Activated CD4-positive, alpha-beta T cell treated with anti-CD3 and anti-CD28 coated beads, Interleukin-2, Interleukin-6, amounts not matched to agents 100 ng/mL and 50 ng/mL, durations not matched to agents 16 hours and 8 hours (primary cell): ENCODE measurements at regions not wholly inside any gene's neighbourhood (a gene's known extent, or its start where the extent isn't known, plus 50 kb on each side); places are given as distances from the start of the nearest gene placed in this dataset.

Experiments
- DNase-seq: peaks from one replicate; pipeline ENCODE4 v3.0.0-alpha.2; 2020

- no peak for DNase-seq
These were observed 490.0 kb upstream of the HS6ST1 start for GRCh38 chr2:128808462-128809258.

- DNase-seq = no peak
These were observed 490.6 kb upstream of the HS6ST1 start for GRCh38 chr2:128809259-128809636.

- no peak for DNase-seq
These were observed 491.2 kb upstream of the HS6ST1 start for GRCh38 chr2:128809880-128810279.

- DNase-seq = no peak
These were observed 493.7 kb upstream of the HS6ST1 start for GRCh38 chr2:128812183-128812940.

DNA sequence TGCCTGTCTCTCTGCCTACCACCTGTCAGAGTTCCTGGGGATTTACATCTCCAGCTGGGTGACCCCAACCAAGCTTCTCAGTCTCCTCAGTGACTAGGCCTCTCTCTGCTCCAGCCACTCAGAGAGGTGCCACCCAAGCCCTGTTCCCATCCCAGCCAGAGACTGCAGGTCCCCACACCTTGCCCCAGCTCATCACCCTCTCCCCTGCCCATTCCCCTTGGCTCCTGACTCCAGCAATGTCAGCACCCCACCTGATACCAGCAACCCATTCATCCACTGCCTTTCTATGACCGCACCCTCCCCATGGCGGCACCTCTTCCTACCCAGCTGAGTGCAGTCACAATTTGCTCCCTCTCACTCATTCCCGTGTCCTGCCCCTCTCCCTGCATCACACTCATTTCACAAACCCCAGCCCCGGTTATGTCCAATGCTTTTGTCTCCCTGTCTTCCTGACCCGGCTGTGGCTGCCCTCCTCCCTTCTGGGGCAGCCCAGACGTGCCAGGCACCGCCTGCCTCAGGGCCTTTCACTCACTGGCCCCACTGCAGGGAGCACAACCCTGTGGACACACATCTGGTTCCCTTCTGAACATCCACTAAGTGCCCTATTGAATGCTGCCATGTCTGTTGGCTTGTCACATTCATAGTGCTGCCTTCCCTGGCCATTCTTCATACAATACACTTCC, 494.8 kb upstream of the HS6ST1 start:
- no peak for DNase-seq

- no peak for DNase-seq
These were observed 496.6 kb upstream of the HS6ST1 start for GRCh38 chr2:128815248-128815647.

DNA sequence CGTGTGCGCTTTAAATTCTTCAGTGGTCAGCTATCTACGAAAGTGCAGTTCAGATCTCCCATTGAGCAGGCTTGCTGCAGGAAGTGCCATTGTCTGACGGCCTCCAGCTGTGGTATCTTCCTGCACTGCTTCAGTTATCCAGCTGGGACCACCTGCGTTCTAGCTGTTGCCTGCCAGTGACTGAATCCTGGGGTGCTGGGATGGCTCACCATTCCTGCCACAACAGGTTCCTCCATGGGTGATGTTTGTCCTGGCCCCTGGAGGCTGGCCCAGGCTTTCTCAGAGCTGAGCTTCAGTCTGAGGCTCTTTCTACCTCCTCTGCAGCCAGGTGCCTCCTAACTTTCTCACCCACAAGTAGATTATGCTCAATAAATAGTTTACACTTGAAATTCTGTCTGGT, 498.5 kb upstream of the HS6ST1 start:
- no peak for DNase-seq

DNA sequence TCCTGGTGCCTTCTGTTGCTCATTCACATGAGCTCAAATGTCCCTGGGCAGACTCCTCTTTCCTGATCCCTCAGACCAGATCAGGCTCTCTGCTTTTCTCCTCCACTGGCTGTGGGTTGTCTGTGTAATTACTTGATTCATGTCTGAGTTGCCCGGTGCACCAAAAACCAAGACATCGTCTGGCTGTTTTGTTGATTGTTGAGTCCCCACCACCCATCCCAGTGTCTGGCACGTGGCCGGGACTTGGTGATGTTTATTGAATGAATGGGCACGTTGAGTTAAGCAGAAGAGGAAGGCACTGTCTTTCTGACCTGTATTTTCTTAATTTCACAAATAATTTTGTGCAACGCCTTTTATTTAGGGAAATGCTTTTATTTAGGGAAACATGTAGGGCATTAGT, 499.1 kb upstream of the HS6ST1 start:
- no peak for DNase-seq

DNA sequence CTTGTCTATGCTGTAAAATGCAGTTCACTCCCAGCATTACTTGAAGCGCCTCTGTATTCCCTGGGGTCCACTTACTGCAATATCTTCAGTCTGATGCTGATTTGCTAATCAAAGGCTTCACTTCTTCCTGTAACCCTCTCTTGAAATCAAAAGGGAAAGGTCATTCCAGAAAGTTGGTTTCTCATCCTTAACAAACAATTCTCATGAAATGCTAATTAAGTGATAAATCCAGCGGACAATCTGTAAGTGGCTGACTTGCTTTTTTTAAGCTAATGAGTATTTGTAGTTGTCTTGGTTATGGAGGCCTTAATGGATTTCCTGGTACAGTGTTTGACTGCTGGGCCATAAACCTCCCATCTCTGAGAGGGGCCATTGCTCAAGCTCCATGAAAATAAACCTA, 499.6 kb upstream of the HS6ST1 start:
- DNase-seq = no peak

DNA sequence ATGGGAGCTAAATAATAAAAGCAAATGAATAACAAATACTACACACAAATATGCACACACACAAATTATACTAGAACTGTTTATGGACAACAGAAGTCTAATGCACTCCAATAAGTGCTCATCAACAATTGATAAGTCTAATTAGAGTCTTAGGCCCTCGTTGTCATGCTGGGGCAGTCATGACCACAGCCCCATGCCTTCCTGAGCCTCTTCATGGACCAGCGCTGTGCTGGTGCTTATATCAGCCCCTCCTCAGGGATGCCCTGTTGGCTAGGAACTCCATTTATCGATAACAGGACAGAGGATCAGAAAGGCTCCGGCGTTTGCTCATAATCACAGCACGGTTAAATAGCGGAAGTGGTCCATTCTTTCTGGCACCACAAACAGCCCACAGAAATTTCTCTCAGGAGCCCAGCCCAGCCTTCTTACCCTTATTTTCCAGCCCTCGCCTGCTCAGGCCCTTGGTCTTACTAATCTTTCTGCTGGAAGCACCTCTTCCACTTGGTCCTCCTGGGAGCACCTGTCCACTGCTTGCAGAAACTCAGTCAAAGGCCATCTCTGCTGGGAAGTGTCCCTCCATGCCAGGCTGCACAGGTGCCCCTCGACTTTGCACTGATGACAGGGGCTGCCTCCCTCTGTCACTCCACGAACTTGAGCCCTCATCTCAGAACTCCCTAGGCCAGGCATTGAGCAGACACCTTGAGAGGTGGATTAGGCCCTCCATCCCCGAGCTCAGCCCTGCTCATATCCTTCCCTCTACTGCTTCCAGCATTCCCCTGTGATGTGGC, 500.2 kb upstream of the HS6ST1 start:
- DNase-seq = no peak

GRCh38 chr2:128820452-128820851, 501.8 kb upstream of the HS6ST1 start:
- DNase-seq = no peak

DNA sequence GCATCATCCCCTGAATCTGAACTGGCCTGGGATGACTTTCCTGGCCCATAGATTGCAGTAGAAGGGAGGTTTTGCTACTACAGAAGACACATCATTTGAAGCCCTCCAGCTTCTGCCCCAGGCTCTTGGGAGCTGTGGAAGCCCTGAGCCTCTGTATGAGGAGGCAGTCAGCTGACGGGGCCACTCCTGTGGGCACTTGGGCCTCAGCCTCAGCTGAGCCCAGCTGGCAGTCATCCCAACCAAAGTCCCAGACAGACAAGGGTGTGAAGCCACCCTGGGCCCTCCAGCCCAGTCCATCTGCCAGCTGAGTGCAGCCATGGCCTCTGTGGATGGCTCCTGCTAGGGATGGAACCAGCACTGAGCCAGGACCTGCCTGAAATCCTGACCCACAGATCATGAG, 502.3 kb upstream of the HS6ST1 start:
- no peak for DNase-seq

DNA sequence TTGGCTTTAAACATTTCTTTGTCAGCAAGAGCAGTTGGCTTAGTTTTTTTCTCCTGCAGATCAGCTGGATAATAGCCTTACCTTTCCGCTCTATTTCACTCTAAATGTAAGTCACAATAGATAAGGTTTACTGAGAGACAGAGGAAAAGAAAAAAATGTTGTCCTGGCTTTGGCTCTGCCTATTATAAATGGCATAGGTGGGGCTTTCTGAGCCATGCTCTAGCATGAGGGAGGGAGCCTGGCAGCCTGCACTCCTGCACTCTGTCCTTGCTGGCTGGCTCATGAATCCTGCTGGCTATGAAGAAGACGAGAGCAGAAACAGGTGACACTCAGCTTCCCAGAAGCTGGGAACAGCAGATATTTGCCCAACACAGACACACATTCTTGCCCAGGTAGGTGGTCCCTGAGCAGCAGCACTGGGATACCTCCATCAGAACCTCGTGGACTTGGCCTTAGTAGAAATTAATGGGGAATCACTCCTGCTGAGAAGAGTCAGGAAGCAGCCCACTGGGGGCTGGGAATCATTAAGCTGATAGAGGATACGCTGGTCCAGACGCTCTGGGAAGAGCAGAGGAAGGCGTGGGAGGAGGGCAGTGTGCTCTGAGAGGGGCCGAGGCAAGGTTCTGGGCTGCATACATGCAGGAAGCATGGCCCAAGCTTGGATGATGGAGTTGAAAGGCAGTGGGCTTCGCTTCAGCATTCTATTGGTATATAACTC, 514.4 kb upstream of the HS6ST1 start:
- DNase-seq = no peak

- no peak for DNase-seq
These were observed 515.0 kb upstream of the HS6ST1 start for GRCh38 chr2:128833664-128834027.

DNA sequence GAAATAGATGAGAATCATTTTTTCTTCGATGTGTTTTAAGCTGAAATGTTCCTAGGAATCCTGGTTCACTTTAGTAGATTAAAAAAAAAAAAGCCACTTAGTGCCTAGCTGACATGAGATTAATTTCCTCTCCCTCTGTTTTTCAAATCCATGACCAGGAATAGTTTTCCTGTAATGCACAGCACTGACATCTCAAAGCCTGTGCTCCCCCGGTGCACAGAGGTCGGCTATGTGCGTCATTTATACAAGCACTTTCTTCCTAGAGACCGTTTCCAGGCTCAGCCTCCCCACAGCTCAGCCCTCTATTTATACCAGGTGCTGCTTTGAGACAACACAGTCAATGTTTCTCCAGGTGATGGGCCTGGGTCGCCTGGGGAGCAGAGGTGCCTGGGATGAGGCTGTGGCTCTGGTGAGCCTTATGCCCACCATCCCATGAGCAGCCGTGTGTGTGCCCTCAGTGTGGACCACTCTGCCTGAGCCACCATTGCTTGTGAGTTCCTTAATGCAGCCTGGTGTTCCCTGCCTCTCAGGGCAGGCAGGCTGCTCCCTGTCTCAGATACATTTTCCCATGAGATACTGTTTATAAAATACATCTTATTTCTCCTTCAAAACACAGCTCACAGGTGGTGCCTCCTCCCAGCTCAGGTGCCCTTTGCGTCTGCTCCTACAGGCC, 515.7 kb upstream of the HS6ST1 start:
- DNase-seq = no peak

DNA sequence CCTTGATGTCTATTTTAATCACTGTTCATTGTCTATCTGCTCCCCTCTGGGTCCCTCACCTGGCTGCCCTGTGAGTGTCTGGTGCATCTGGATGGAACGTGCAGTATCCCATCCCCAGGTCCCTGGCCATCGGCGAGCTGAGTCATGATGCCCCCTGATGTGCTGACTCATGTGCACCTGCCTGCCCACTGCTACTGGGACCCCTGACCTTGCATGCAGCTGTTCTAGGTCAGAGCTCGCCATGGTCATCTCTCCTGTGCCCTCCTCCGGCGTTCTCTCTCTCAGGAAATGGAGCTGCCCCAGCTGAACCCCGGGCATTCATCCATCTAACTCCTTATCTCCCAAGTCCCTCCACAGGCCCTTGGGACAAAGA, 516.2 kb upstream of the HS6ST1 start:
- DNase-seq = no peak

GRCh38 chr2:128835342-128835855, 516.7 kb upstream of the HS6ST1 start:
- DNase-seq = no peak

- no peak for DNase-seq
These were observed 517.3 kb upstream of the HS6ST1 start for GRCh38 chr2:128835974-128836373.

DNA sequence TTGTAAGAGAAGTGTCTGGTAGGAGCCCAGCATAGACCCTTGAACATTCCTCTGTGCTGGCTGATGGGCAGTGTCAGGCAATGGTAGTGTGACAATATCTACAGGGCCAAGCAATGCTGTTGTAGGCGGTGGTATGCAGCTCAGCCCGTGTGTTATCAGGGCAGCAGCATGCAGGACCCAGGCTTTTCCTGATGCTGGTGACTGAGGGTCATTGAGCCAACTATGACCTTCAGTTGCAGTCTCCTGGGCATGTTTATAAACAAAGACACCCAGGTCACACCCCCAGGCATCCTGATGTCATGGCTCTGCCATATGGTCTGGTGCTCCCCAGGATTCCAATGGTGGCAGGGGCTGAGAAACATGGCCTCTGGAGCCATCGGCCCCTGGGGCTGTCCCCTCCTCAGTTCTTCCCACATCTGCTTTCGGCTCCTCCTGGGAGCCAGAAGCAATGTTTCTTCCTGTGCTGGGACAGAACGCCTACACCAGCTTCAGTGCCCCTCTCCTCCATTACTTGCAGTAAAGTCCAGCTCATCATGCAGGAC, 518.0 kb upstream of the HS6ST1 start:
- no peak for DNase-seq

GRCh38 chr2:128838244-128838643, 519.6 kb upstream of the HS6ST1 start:
- no peak for DNase-seq

GRCh38 chr2:128841803-128842202, 523.1 kb upstream of the HS6ST1 start:
- no peak for DNase-seq
